Pancreas (tissue), 10 donors: ENCODE measurements at regions not wholly inside any gene's neighbourhood (a gene's known extent, or its start where the extent isn't known, plus 50 kb on each side); places are given as distances from the start of the nearest gene placed in this dataset.

Experiments
- ATAC-seq, 4 donors: fragments of 200-7000 bp; cut with Tn5 transposase; one replicate each; pipeline versions ENCODE4 v1.8.0 to v1.9.1; 2020; ENCODE audit warnings: mild to moderate bottlenecking in 4 of 4, moderate library complexity in 4 of 4
- DNase-seq, 6 donors: peaks; one replicate each; pipeline ENCODE4 v3.0.0-alpha.2; 2020
- FAIRE-seq: peaks from 2 replicates; lab custom pipeline; 2012; peaks lifted over from hg19 to GRCh38; lab: Jason Lieb, UNC
- H3K27ac ChIP-seq, 4 donors: fragments of 200-600 bp; sonication (generic); 1 replicate in 3 of 4; 2 replicates in 1 of 4; pipeline versions ENCODE4 v1.5.0 to v1.8.0; 2020
- H3K27me3 ChIP-seq, 4 donors: fragments of 200-600 bp; one replicate each; pipeline ENCODE4 v1.8.0; 2021
- H3K36me3 ChIP-seq, 3 donors: fragments of 200-600 bp; sonication (generic) in 1 of 3; one replicate each; pipeline versions ENCODE4 v1.5.0 to v1.8.0; 2020 to 2021
- H3K4me1 ChIP-seq, 3 donors: fragments of 200-600 bp; one replicate each; pipeline ENCODE4 v1.8.0; 2021
- H3K4me3 ChIP-seq, 4 donors: fragments of 200-600 bp; sonication (generic) in 2 of 4; one replicate each; pipeline versions ENCODE4 v1.5.0 to v1.8.0; 2020 to 2021
- H3K9me3 ChIP-seq, 4 donors: fragments of 200-600 bp; one replicate each; pipeline ENCODE4 v1.8.0; 2021
- CTCF ChIP-seq, 4 donors: fragments of 200-600 bp; sonication (generic) in 3 of 4; IDR thresholded peaks; one replicate each; pipeline versions ENCODE4 v1.5.0 to v1.8.0; 2021; ENCODE audit warnings: antibody characterized with exemption in 4 of 4
- WGBS, 2 donors: extraction: QIAGEN DNeasy Blood & Tissue Kit; methylation state at CpG; one replicate each; pipeline ENCODE4 v1.1.7; 2013; 5-methylcytosine and 5-hydroxymethylcytosine counted together
- intact Hi-C, 3 donors: fragments of 100-400 bp; cut with DNase I; formaldehyde crosslinking; loops; one replicate each; pipeline versions ENCODE4 v1.11.1 to v1.14.2; 2022
- donor health status: healthy with polysubstance abuse.
- donor health status: DM: no; HTN: no; CAD: no; lungs with moderate emphysema.
- donor health status: DM: no; HTN: no; CAD: no.
- donor health status: control.
- donor health status: control.
- donor health status: Bipolar disorder and iron deficiency.
- donor health status: DM: yes; HTN: yes; CAD: no.
- donor health status: DM: no; HTN: no; CAD: no.
- donor health status: DM: no; HTN: no; CAD: no.
- donor health status: DM: yes; HTN: yes; CAD: no.

- H3K27me3 ChIP-seq: no peaks in the 10 kb centered on the region
- intact Hi-C loops: no loop called here
- DNase-seq (no peak), FAIRE-seq (no peak), ATAC-seq (peak in 1 of 4 donors; percentile 25)
- H3K4me1 ChIP-seq: no peaks in the 10 kb centered on the region
- no peak overlapping the region for H3K4me3 ChIP-seq
- H3K27ac ChIP-seq: no peak overlapping the region
- no peaks in the 10 kb centered on the region for H3K36me3 ChIP-seq
- no peak for TF ChIP-seq CTCF (IDR thresholded peaks at IDR 0.05)
- H3K9me3 ChIP-seq: no peaks in the 10 kb centered on the region
- WGBS, 2 donors: 22 to 29% methylated on average over 1 of the region's 1 CpG
These were observed 467.6 kb downstream of the DHX35 start for GRCh38 chr20:39429726-39430125.

GRCh38 chr20:39424962-39425678 lies 463.0 kb downstream of the DHX35 start:
- no peak overlapping the region for H3K27ac ChIP-seq
- H3K27me3 ChIP-seq: no peaks in the 10 kb centered on the region
- intact Hi-C loops: no loop called here
- no peaks in the 10 kb centered on the region for H3K4me1 ChIP-seq
- no peak for ATAC-seq
- TF ChIP-seq CTCF (IDR thresholded peaks at IDR 0.05): no peak
- H3K4me3 ChIP-seq: no peak overlapping the region
- 56 to 57% methylated on average over 5 of the region's 5 CpGs for WGBS, 2 donors
- H3K9me3 ChIP-seq: no peaks in the 10 kb centered on the region
- H3K36me3 ChIP-seq: no peaks in the 10 kb centered on the region
- no peak for FAIRE-seq
- DNase-seq: no peak

GRCh38 chr20:39421571-39422105 lies 459.5 kb downstream of the DHX35 start:
- Histone ChIP-seq H3K4me1 (no peaks in the 10 kb centered on the region), H3K27me3 (no peaks in the 10 kb centered on the region), H3K9me3 (no peaks in the 10 kb centered on the region), H3K36me3 (no peaks in the 10 kb centered on the region), H3K27ac (no peak overlapping the region), H3K4me3 (no peak overlapping the region)
- FAIRE-seq (no peak), DNase-seq (no peak), ATAC-seq (peak in 1 of 4 donors; percentile 21)
- intact Hi-C loops: no loop called here
- WGBS, 2 donors: 70 to 73% methylated on average over 5 of the region's 5 CpGs
- no peak for TF ChIP-seq CTCF (IDR thresholded peaks at IDR 0.05)

GRCh38 chr20:39412091-39412490 lies 449.9 kb downstream of the DHX35 start:
- intact Hi-C loops: no loop called here
- no peak for DNase-seq
- no peak for TF ChIP-seq CTCF (IDR thresholded peaks at IDR 0.05)
- no peaks in the 10 kb centered on the region for H3K4me1 ChIP-seq
- H3K27me3 ChIP-seq: no peaks in the 10 kb centered on the region
- H3K27ac ChIP-seq: no peak overlapping the region
- no peak overlapping the region for H3K4me3 ChIP-seq
- H3K9me3 ChIP-seq: no peaks in the 10 kb centered on the region
- no peak for ATAC-seq
- FAIRE-seq: no peak
- no peaks in the 10 kb centered on the region for H3K36me3 ChIP-seq

- H3K9me3 ChIP-seq: no peaks in the 10 kb centered on the region
- no peaks in the 10 kb centered on the region for H3K4me1 ChIP-seq
- DNase-seq (no peak), ATAC-seq (no peak), FAIRE-seq (no peak)
- H3K4me3 ChIP-seq: no peak overlapping the region
- H3K36me3 ChIP-seq: no peaks in the 10 kb centered on the region
- H3K27ac ChIP-seq: no peak overlapping the region
- intact Hi-C loops: no loop called here
- no peak for TF ChIP-seq CTCF (IDR thresholded peaks at IDR 0.05)
- H3K27me3 ChIP-seq: no peaks in the 10 kb centered on the region
These were observed 437.3 kb downstream of the DHX35 start for GRCh38 chr20:39399463-39399862.
